ENCODE measurements at regions not wholly inside any gene's neighbourhood (a gene's known extent, or its start where the extent isn't known, plus 50 kb on each side); places are given as distances from the start of the nearest gene placed in this dataset.

GRCh38 chr6:147829835-147830234 lies 321.3 kb downstream of the SAMD5 start:
- DNase-seq = no peak
- H3K4me1 Mint-ChIP-seq = no peaks in the 10 kb centered on the region
- no peak overlapping the region for H3K4me3 Mint-ChIP-seq
- H3K9me3 Mint-ChIP-seq = peaks cover 0 to 6% (median under 1%) of the 10 kb centered on the region in 6 donors
- H3K27me3 Mint-ChIP-seq (ENCODE audit: low read depth in 3 of 3) = peaks cover 0 to 2% (median 2%) of the 10 kb centered on the region in 3 donors
- no peaks in the 10 kb centered on the region for H3K36me3 Mint-ChIP-seq
- no peak overlapping the region for H3K27ac Mint-ChIP-seq

DNA sequence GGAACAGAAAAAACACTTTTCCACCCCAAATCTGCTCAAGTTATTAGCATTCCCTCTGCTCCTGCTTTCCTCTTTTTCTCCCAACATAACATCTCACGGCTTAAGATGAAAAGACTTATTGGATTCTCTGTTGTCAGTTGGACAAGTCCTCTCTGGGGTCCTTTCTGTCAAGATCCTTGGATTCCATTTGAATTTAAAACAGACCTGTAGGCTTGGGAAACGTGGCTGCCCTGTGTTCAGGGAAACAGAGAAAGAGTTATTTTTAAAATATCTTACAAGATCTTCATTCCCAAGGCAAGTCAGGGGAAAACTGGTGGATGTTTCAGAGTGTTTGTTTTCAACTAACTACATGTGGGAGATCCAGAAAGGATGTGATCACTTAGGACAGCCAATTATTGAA lies 322.9 kb downstream of the SAMD5 start:
- Mint-ChIP-seq H3K4me1 (no peaks in the 10 kb centered on the region), H3K36me3 (no peaks in the 10 kb centered on the region), H3K27ac (no peak overlapping the region), H3K4me3 (no peak overlapping the region), H3K27me3 (ENCODE audit: low read depth in 3 of 3) (peaks cover 0 to 2% (median 2%) of the 10 kb centered on the region in 3 donors), H3K9me3 (peaks cover 0 to 8% (median 4%) of the 10 kb centered on the region in 6 donors)
- DNase-seq = no peak

- no peak overlapping the region for H3K4me3 Mint-ChIP-seq
- no peaks in the 10 kb centered on the region for H3K36me3 Mint-ChIP-seq
- peaks cover 0 to 2% (median 2%) of the 10 kb centered on the region in 3 donors for H3K27me3 Mint-ChIP-seq (ENCODE audit: low read depth in 3 of 3)
- H3K27ac Mint-ChIP-seq = no peak overlapping the region
- no peak for DNase-seq
- H3K9me3 Mint-ChIP-seq = peaks cover 0 to 8% (median 6%) of the 10 kb centered on the region in 6 donors
- no peaks in the 10 kb centered on the region for H3K4me1 Mint-ChIP-seq
These were observed 325.1 kb downstream of the SAMD5 start for GRCh38 chr6:147833607-147834006.

DNA sequence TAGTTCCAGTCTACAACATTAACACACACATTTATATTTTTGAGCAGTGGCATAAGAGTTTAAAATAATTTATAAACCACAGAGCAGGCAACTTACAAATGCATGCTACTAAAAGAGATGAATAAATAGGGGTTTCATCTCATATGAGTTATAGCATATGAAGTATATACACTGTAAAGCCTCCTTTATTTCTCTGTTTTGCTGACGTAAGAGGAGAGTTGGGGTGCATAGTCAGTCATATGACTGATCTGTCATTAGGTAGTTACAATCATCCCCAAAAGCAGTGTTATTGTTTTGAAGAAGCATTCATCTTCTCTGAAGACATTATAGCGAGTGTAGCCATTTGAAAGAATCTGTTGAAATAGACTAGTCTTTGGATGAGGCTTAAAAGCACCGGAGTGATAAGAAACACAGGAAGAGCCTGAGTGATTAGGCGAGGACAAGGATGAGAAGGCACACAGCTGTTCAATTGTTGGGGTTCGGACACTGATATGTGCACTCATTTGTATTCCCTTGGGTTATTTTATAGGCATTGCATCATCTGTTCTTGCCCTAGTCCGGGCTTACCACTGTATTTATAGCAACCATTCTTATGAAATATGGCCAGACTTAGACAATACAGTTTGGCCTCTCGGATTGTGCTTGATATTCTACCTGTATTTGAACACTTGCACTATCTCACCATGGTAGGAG lies 325.7 kb downstream of the SAMD5 start:
- H3K4me1 Mint-ChIP-seq = no peaks in the 10 kb centered on the region
- no peak for DNase-seq
- peaks cover 0 to 10% (median 6%) of the 10 kb centered on the region in 6 donors for H3K9me3 Mint-ChIP-seq
- H3K27ac Mint-ChIP-seq = no peak overlapping the region
- peaks cover 0 to 2% (median under 1%) of the 10 kb centered on the region in 3 donors for H3K27me3 Mint-ChIP-seq (ENCODE audit: low read depth in 3 of 3)
- H3K4me3 Mint-ChIP-seq = no peak overlapping the region
- H3K36me3 Mint-ChIP-seq = no peaks in the 10 kb centered on the region

- H3K4me1 Mint-ChIP-seq = no peaks in the 10 kb centered on the region
- H3K27me3 Mint-ChIP-seq (ENCODE audit: low read depth in 3 of 3) = no peaks in the 10 kb centered on the region
- H3K4me3 Mint-ChIP-seq = no peak overlapping the region
- H3K27ac Mint-ChIP-seq = no peak overlapping the region
- DNase-seq = no peak
- no peaks in the 10 kb centered on the region for H3K36me3 Mint-ChIP-seq
- H3K9me3 Mint-ChIP-seq = peaks cover 0 to 12% (median 6%) of the 10 kb centered on the region in 6 donors
These were observed 329.1 kb downstream of the SAMD5 start for GRCh38 chr6:147837540-147837939.

DNA sequence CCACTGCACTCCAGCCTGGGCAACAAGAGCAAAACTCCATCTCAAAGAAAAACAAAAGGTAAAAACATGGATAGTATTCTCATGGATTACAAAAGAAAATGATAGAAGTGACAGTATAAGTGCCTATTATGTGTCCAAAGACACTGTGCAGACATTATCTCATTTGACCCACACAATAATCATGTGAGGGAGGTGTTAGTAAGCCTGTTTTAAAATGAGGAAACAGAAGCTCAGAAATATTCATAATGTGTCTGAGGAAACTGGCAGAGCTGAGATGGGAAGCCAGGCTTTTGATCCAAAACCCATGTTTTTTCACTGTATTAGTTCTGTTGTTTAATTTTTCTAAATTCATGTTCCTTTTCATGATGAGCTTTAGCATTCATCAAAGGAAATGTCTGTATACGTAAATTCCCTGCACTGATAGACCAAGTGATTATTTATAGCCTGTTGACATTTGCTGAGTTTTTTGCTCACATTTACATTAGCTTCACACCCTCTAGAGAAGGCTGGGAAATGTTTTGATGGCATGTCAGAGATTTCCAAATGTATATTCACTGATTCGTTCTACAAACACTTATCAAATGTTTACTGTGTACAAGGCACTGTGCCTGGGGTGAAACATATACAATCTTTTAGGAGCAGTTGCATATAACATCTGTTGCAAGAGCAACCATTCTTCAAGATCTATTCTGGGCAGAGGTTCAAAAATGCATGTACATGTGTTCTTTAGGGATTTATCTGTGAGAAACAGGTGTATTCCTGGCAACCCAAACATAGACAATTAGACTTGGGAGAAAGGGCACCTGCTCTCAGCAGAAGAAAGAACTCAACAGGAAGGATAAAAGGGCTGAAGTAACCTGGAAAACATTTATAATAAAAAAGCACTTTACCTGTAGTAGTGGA lies 331.5 kb downstream of the SAMD5 start:
- H3K36me3 Mint-ChIP-seq = no peaks in the 10 kb centered on the region
- no peaks in the 10 kb centered on the region for H3K4me1 Mint-ChIP-seq
- peaks cover 0 to 17% (median 3%) of the 10 kb centered on the region in 6 donors for H3K9me3 Mint-ChIP-seq
- peaks cover 0 to 1% (median 0%) of the 10 kb centered on the region in 3 donors for H3K27me3 Mint-ChIP-seq (ENCODE audit: low read depth in 3 of 3)
- H3K27ac Mint-ChIP-seq = no peak overlapping the region
- no peak for DNase-seq
- no peak overlapping the region for H3K4me3 Mint-ChIP-seq

DNA sequence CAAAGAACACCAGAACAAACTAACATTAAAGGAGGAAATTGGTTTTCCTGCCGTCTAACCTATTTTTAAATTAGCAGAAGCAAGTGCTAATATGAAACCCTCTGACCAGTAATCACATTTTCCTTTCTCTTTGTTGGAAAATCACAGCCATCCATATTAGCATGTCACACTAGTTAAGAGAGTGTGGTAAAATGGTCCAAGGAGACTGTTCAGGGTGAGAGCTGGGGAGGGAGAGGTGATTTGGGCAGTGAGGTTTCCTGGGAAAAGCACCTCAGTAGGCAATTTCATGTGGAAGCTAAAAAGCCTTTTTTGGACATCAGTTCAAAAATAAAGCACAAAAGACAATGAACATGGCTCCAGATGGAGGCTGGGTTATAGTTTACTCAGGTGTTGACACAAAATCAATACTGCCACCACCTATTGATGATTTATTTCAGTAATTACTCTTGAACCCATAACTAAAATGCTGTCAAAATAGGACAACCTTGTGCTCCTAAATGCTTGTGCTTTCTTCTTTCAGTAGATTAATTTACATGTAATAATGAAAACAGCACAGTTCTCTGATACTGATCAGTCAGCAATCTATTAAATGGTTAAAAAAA lies 333.2 kb downstream of the SAMD5 start:
- no peak for DNase-seq
- Mint-ChIP-seq H3K9me3 (peaks cover 0 to 16% (median 2%) of the 10 kb centered on the region in 6 donors), H3K27me3 (ENCODE audit: low read depth in 3 of 3) (peaks cover 0 to 1% (median 0%) of the 10 kb centered on the region in 3 donors)

GRCh38 chr6:147849401-147850330 lies 341.2 kb downstream of the SAMD5 start:
- no peak for DNase-seq
- H3K9me3 Mint-ChIP-seq = peaks cover 0 to 7% (median 3%) of the 10 kb centered on the region in 6 donors
- H3K36me3 Mint-ChIP-seq = no peaks in the 10 kb centered on the region
- H3K27ac Mint-ChIP-seq = no peak overlapping the region
- no peak overlapping the region for H3K4me3 Mint-ChIP-seq
- H3K4me1 Mint-ChIP-seq = no peaks in the 10 kb centered on the region
- peaks cover 0 to under 1% (median 0%) of the 10 kb centered on the region in 3 donors for H3K27me3 Mint-ChIP-seq (ENCODE audit: low read depth in 3 of 3)

More for the DNA sequence above, 333.2 kb downstream of the SAMD5 start:
- Mint-ChIP-seq H3K36me3 (no peaks in the 10 kb centered on the region), H3K27ac (no peak overlapping the region), H3K4me1 (no peaks in the 10 kb centered on the region), H3K4me3 (no peak overlapping the region)

DNA sequence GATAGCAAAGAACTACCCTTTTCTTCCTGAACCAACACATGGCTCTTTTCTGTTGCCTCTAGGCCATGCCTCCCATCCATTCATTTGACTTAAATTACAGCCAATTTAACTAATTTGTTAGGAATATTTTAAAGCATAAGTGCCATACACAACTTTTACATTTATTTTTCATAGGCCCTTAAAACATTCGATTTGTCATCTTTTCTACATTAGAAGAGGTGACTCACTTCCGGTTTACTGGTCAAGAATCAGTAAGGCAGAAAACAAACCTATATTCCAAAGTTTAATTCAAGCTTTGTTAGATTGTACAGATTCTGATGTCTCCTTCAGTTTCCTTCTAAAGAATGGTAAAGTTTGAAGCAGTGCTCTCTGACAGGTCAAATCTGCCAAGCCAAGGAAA lies 344.3 kb downstream of the SAMD5 start:
- DNase-seq = no peak
- H3K36me3 Mint-ChIP-seq = no peaks in the 10 kb centered on the region
- H3K27me3 Mint-ChIP-seq (ENCODE audit: low read depth in 3 of 3) = no peaks in the 10 kb centered on the region
- no peaks in the 10 kb centered on the region for H3K4me1 Mint-ChIP-seq
- H3K27ac Mint-ChIP-seq = no peak overlapping the region
- no peak overlapping the region for H3K4me3 Mint-ChIP-seq
- H3K9me3 Mint-ChIP-seq = peaks cover 0 to 5% (median 2%) of the 10 kb centered on the region in 6 donors

DNA sequence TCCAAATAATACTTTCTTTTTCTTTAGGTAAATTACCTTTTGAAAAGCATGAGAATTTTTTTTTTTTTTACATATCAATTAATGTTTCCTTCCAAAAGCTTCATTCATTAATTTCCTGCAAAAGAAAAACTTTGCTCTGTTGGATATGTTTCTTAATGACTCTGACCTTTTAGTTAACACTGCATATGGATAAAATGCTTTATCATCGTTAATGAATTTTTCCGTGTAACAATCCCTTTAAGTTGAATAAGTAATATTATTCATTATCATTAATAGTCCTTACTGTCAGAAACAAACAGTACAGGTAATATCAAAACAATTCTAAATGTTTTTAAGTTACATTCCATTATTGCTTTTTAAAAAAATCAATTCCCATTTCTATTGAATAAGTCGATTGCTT lies 345.1 kb downstream of the SAMD5 start:
- Mint-ChIP-seq H3K4me1 (no peaks in the 10 kb centered on the region), H3K27ac (no peak overlapping the region), H3K27me3 (ENCODE audit: low read depth in 3 of 3) (no peaks in the 10 kb centered on the region), H3K4me3 (no peak overlapping the region), H3K9me3 (peaks cover 0 to 5% (median 2%) of the 10 kb centered on the region in 6 donors), H3K36me3 (no peaks in the 10 kb centered on the region)
- no peak for DNase-seq

DNA sequence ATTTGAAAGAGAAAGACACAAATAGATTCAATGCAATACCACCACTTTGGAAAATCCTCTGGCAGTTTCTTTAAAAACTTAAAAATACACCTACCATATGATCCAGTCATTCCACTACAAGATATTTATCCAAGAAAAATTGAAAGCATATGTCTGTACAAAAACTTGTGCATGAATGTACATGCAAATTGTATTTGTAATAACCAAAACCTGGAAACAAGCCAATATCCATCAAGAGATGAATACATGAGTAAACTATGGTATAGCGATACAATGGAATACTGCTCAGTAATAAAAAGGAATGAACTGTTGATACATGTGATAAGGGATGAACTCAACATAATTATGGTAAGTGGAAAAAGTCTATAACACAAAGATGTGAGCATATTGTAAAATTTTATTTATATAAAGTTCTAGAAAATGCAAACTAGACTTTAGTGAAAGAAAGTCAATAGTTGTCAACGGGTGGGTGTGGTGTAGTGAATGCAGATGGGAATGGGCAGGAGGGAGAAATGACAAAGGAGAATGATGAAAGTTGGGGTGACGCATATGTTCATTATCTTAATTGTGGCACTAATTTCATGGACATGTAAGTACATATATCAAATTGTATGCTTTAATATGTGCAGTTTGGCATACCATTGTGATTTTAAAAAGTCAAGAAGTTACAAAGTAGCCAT lies 347.5 kb downstream of the SAMD5 start:
- Mint-ChIP-seq H3K4me1 (no peaks in the 10 kb centered on the region), H3K4me3 (no peak overlapping the region), H3K27me3 (ENCODE audit: low read depth in 3 of 3) (no peaks in the 10 kb centered on the region), H3K36me3 (no peaks in the 10 kb centered on the region), H3K27ac (no peak overlapping the region), H3K9me3 (peaks cover 0 to 6% (median 2%) of the 10 kb centered on the region in 6 donors)
- no peak for DNase-seq

- H3K27ac Mint-ChIP-seq = no peak overlapping the region
- H3K36me3 Mint-ChIP-seq = no peaks in the 10 kb centered on the region
- H3K9me3 Mint-ChIP-seq = peaks cover 0 to 6% (median 2%) of the 10 kb centered on the region in 6 donors
- DNase-seq = no peak
- no peaks in the 10 kb centered on the region for H3K4me1 Mint-ChIP-seq
- no peaks in the 10 kb centered on the region for H3K27me3 Mint-ChIP-seq (ENCODE audit: low read depth in 3 of 3)
- H3K4me3 Mint-ChIP-seq = no peak overlapping the region
These were observed 348.2 kb downstream of the SAMD5 start for GRCh38 chr6:147856687-147857086.

DNA sequence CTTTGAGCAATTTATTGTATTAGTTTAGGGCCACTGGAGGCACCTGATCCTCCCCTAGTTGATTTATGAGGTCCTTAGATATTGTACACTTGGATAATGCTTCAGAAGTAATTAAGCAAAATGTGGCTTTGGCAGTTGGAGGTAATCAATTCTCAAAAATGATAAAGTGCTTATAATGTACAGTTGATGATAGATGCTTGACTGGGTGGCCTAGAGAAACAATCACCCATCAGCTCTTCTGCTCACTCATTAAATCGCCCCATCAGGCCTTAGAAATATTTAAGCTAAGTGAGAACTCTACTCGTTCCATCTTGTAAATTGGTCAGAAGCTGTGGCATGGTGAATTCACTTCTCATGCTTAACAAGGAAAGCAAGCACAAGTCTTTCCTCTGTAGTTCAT lies 349.9 kb downstream of the SAMD5 start:
- Mint-ChIP-seq H3K36me3 (no peaks in the 10 kb centered on the region), H3K27ac (no peak overlapping the region), H3K9me3 (peaks cover 0 to 6% (median 3%) of the 10 kb centered on the region in 6 donors), H3K4me3 (no peak overlapping the region), H3K4me1 (no peaks in the 10 kb centered on the region), H3K27me3 (ENCODE audit: low read depth in 3 of 3) (peaks cover 0 to 2% (median 0%) of the 10 kb centered on the region in 3 donors)
- DNase-seq = no peak

Measured in immature natural killer cell (primary cell).